GM21381 (cell line): ENCODE measurements at regions not wholly inside any gene's neighbourhood (a gene's known extent, or its start where the extent isn't known, plus 50 kb on each side); places are given as distances from the start of the nearest gene placed in this dataset.
"Not testable (repeated sequence)": the region's sequence is repeated elsewhere in the genome, so short reads cannot be mapped to it uniquely, and the experiment has no call there.

ENCODE experiments used
- ATAC-seq: cut with Tn5 transposase; IDR thresholded peaks from one replicate; pipeline ENCODE4 v1.9.1; 2021; ENCODE audit warnings: mild to moderate bottlenecking, moderate library complexity; ENCODE audit not compliant: unreplicated experiment

DNA sequence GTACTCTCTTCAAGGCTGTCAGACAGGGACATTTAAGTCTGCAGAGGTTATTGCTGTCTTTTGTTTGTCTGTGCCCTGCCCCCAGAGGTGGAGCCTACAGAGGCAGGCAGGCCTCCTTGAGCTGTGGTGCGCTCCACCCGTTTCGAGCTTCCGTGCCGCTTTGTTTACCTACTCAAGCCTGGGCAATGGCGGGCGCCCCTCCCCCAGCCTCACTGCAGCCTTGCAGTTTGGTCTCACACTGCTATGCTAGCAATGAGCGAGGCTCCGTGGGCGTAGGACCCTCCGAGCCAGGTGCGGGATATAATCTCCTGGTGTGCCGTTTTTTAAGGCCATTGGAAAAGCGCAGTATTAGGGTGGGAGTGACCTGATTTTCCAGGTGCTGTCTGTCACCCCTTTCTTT lies 373.4 kb downstream of the DNAJB9 start:
- not testable (repeated sequence) for ATAC-seq

DNA sequence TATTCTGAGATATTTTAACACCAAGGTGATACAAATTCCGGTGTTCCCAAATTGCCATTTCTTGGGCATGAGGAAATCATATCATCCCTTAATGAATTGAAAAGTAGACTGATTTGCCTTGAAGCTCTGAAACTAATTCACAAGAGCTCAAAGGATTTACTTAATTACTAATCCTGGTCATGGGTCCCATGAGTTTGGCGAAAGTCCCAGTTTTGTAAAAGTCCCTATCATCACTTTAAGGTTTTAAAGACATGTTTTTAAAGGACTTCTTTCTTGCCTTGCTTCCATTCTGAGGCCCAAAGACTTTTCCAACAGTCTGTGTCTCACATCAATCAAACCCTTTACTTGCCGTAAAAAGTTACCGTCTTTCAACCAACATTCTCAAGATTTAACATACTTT lies 377.9 kb downstream of the DNAJB9 start:
- no peak for ATAC-seq

DNA sequence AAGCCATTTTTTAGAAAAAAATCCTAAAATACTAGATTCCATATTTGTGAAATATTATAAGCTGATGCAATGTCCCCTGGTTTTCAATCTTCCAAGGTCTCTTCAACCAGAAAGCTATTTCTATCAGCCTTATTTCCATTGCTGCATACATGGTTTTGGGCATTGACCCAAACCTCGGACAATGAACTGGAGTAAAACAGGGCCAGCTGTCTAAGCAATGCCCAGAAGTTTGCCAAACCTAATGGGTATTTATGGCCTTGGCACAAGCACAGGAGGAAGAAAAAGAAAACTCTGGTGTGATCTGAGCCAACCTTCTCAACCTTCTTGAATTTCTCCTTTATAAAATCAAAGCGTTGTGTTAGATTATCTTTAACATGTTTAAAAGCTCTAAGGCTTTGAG lies 402.3 kb downstream of the DNAJB9 start:
- no peak for ATAC-seq

GRCh38 chr7:108973075-108973474 lies 403.4 kb downstream of the DNAJB9 start:
- ATAC-seq: no peak

- ATAC-seq: no peak
Observed at GRCh38 chr7:108974641-108975040, 405.0 kb downstream of the DNAJB9 start.

- ATAC-seq: no peak
Observed at GRCh38 chr7:108985037-108985436, 415.4 kb downstream of the DNAJB9 start.

DNA sequence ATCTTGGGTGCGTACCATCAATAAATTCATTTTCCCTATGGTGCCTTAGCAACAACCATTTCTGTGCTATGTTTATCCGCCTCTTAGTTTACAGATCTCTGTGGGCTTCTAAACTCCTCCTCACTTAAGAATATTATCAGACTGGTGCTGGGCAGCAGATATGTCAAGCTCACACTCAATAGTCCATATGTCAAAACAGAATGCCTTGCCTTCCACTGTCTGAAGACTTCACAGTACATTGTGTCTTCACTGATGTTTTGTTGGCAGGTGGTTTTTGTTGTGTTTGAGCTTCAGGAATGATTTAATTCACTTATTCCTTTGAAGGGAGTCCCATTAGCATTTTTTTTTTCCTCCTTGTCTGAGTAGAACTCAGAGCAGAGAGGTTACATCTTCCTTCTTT lies 419.6 kb downstream of the DNAJB9 start:
- no peak for ATAC-seq

DNA sequence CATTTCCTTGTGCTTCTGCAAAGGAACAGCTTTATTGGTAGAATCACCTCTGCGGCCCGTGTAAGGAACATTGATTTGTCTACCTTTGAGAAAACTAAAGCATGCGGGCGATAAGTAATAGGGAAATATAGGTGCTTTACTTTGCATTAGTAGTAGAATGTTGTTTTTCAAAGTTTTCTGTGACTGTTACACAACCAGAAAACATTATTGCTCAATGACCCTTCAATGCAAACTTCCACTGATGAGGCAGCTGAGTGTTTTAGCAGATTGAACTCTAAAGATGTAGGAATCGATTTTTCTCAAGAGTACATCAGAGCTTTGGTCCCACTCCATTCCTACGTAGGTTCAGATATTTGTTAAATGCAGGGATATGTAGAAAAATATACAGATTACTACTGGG lies 427.8 kb downstream of the DNAJB9 start:
- ATAC-seq: no peak

DNA sequence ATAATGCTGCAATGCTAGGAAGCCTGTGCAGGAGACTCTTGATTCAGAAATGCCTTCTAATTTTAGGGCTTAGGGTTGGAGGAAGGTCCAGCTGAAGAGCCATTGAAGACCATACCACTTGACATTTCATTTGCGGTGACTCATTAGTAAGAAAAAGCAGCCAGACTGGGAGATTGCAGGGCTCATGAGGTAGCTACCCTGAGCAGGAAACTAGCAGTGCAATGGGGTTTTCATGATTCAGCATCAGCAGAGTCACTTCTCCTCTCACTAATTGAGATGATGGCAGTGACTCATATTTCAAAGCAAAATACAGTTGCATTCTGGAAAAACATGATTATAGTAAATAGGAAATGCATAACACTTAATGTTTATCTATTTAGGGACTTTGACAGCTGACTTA lies 434.1 kb downstream of the DNAJB9 start:
- ATAC-seq: no peak

GRCh38 chr7:109009636-109010035 lies 440.0 kb downstream of the DNAJB9 start:
- no peak for ATAC-seq

- no peak for ATAC-seq
Observed at GRCh38 chr7:109020251-109020650, 450.6 kb downstream of the DNAJB9 start.

- no peak for ATAC-seq
Observed at GRCh38 chr7:109021390-109021789, 451.7 kb downstream of the DNAJB9 start.

DNA sequence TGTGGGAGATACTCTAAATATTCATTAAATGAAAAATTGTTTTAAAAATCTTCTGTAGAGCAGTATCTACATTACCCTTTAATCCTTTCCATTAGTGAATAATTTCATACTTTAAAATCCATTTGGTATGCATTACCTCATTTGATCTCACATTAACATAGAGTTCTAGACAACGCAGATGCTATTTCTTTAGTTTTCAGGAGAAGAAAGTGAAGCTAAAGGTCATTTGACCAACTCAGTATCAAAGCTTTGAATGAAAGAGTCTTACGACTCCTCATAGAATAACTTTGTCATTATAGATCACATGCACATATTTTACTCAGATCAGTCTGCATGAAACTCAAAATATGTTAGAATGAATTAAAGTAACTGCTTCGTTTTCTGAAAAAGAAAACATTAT lies 460.2 kb downstream of the DNAJB9 start:
- ATAC-seq: no peak

- ATAC-seq: no peak
Observed at GRCh38 chr7:109044691-109045090, 475.0 kb downstream of the DNAJB9 start.

DNA sequence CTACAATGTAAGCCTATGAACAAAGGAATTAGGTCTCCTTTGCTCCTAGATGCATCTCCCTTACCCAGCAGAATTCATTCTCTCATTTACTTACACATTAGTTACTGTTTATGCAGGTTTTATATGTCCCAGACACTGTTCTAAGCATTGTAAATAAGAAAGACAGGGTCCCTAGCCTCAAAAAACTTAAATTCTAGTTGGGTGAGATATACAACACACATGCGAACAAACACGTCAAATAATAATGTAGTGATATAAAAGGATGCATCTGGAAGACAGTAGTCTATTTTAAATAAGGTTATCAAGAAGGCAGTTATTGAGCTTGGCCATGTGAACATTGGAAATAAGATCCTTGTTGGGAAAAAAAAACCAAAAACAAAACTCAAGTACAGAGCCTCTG lies 479.7 kb downstream of the DNAJB9 start:
- ATAC-seq: no peak

DNA sequence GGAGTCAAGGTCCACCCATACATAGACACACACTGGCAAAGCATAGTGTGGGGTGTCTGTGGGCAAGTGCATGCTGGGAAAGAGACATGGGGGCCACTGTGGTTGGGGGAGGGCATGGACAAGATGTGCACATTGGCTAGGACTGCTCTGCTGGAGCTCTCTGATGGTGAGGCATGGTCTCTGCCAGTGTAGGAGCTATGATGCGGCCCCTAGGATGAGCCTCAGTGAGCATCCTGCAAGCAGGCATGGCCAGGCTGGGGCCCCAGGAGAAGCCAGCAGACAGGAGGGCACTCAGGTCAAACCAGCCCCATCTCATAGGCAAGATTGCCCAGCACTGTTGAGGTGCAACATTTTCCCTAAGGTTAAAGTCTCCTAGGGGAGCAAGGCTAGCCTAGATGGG lies 489.4 kb downstream of the DNAJB9 start:
- no peak for ATAC-seq

DNA sequence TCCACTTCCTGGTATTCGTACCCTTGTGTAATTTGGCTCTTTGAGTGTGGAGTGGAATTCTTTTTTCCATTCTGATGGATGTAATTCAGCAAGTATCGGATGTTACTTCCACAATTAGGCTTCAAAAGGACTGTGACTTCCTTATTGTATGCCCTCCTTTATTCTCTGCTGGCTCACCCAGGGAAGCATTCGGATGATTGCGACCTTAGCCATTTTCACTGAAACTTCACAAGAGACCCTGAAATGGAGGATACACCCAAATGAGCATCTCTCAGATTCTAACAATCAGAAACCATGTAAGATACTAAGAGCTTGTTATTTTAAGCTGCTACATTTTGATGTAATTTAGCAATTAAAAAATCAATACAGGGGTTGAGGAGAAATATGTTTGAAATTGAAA lies 493.1 kb downstream of the DNAJB9 start:
- no peak for ATAC-seq

DNA sequence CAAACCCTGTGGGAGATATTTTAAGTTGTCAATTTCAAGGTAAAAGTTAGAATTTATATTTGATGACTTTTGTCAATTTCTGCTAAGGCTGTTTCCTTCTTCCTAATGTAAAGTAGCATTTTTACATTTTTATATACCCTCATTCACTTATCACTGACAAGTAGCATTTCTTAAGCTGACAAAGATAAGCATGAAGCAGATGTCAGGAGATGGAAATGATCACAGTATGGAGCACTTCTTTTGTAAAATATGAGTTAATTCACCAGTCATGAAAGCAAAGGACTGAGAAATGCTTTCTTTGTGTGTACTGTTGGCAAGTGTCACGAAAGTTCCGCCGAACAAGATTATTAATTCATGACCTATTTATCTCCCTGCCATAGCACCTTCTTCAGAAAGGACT lies 503.9 kb downstream of the DNAJB9 start:
- no peak for ATAC-seq

DNA sequence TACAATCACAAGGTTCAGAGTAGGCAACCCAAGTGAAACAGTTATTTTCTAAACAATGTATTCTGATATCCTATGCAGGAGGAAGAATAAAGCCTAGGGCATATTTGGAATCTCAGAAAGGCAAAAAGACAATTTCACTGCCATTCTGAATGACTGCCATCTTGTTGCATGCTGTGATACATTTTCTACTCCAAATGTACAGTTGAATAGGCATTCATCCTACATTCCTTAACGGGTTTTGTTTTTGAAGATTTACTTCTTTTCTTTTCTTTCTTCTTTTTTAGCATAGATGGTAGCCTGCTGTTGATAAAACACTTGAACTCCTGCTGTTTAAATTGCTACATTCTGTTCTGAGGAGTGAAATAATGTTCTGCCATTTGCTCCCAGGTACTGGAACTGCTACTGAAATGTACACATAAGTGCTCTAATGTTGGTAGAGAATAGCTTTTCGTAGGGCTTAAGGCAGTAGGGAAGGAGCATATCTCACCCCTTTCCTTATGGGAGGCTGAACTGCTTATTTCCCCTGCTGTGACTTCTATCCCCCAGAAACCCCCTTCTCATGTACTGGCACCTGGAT lies 506.8 kb downstream of the DNAJB9 start:
- no peak for ATAC-seq

DNA sequence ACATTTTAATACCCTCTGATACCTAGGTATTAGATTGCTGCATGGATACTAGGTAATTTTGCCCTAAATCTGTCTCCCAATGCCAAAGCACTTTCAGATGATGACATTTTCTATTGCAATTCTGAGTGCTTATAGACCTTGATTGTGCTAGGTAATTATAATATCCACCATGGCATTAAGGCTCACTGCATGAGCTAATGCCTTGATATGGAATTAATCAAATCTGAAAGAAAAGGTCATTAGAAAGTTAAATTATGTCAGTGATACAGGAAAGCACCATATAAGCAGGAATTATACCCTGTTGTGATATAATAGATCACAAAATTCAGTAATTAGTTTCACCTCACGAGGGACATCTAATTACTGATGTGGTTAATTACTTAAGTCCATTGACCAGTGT lies 521.4 kb downstream of the DNAJB9 start:
- no peak for ATAC-seq

DNA sequence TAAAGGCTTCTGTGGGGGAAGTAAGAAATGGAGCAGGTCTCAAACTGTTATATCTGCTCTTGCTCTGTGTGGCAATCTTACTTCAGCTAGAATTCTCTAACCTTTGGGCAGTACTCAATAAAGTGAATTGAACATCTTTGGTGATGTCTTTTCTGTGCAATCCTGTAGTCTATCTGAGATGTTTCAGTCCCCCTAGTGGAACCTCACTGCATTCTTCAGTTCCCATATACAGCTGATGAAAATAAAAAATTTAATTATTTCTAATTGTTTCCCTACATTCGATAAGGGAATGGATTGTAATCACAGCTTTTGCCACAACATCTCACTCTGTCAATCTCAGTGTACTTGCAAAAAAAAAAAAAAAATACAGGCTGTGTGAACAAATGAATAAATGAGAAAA lies 522.6 kb downstream of the DNAJB9 start:
- ATAC-seq: no peak

DNA sequence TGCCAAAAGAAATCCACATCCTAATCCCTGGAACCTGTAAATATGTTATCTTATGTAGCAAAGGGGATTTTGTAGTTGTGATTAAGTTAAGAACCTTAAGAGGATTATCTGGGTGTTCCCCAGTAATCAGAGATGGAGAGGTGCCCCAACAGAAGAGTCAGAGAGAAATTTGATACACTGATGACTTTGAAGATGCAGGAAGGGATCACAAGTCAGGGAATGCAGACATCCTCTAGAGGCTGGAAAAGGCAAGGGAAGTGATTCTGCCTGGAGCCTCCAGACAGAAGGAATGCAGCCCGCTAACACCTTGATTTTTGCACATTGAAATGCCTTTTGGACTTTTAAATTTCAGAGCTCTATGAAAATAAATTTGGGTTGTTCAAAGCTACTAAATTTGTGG lies 531.7 kb downstream of the DNAJB9 start:
- no peak for ATAC-seq

GRCh38 chr7:109109558-109109957 lies 539.9 kb downstream of the DNAJB9 start:
- ATAC-seq: no peak

- ATAC-seq: no peak
Observed at GRCh38 chr7:109111086-109111485, 541.4 kb downstream of the DNAJB9 start.
